ENCODE measurements at regions not wholly inside any gene's neighbourhood (a gene's known extent, or its start where the extent isn't known, plus 50 kb on each side); places are given as distances from the start of the nearest gene placed in this dataset.
A peak's percentile ranks its signal among the peaks of the same experiment; 100 is the strongest.

DNA sequence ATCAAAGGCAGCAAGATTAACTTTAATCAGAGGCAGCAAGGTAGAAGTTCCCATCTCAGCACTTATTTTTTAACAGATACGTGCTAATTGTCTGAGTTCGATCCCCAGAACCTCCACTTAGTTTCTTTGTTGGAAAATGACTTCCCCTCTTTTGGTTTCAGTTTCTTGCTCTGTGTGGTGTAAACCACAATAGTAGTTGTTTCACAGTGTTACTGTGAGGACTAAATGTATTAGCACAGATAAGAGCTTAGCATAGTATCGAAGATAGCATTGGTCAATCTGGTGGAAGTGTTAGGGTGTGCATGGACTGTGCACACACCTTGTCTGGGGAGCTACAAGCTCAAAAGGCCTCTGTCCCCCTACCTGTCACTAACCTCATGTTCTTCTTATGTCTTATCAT, 988.3 kb upstream of the GYPC start:
- POLR2A ChIA-PET: no interaction called here

GRCh38 chr2:125679903-125680302, 976.1 kb upstream of the GYPC start:
- H3K4me3 Mint-ChIP-seq: no peak overlapping the region
- H3K27me3 Mint-ChIP-seq: no peaks in the 10 kb centered on the region
- H3K27ac Mint-ChIP-seq: no peak overlapping the region
- no peaks in the 10 kb centered on the region for H3K36me3 Mint-ChIP-seq
- POLR2A ChIA-PET: no interaction called here
- H3K9me3 Mint-ChIP-seq: peaks cover 4% of the 10 kb centered on the region
- DNase-seq (no peak), ATAC-seq (ENCODE audit: low read depth) (no peak)
- no peaks in the 10 kb centered on the region for H3K4me1 Mint-ChIP-seq

More for the DNA sequence above, 988.3 kb upstream of the GYPC start:
- DNase-seq (no peak), ATAC-seq (ENCODE audit: low read depth) (peak; percentile 26)
- Mint-ChIP-seq H3K4me3 (no peak overlapping the region), H3K4me1 (no peaks in the 10 kb centered on the region), H3K27me3 (no peaks in the 10 kb centered on the region), H3K36me3 (no peaks in the 10 kb centered on the region), H3K27ac (no peak overlapping the region), H3K9me3 (no peaks in the 10 kb centered on the region)

DNA sequence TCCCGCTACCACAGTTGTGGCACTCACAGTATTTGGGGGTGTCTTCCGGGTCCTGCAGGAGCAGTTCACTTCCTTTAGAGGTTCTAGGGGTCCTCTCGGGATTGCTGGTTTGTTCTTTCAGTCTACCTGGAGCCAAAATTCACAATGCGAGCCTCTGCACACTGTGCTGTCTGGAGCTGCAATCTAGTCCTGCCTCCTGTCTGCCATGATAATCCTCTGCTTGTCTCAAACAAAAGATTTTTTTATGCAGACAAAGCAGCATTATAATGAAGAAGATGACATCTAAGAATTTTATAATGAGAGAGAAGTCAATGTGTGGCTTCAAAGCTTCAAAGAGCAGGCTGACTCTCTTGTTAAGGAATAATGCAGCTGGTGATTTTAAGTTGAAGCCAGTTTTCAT, 975.1 kb upstream of the GYPC start:
- Mint-ChIP-seq H3K4me1 (no peaks in the 10 kb centered on the region), H3K27ac (no peak overlapping the region), H3K27me3 (no peaks in the 10 kb centered on the region), H3K9me3 (peaks cover 3% of the 10 kb centered on the region), H3K36me3 (no peaks in the 10 kb centered on the region), H3K4me3 (no peak overlapping the region)
- DNase-seq: no peak
- POLR2A ChIA-PET: no interaction called here
- no peak for ATAC-seq (ENCODE audit: low read depth)

DNA sequence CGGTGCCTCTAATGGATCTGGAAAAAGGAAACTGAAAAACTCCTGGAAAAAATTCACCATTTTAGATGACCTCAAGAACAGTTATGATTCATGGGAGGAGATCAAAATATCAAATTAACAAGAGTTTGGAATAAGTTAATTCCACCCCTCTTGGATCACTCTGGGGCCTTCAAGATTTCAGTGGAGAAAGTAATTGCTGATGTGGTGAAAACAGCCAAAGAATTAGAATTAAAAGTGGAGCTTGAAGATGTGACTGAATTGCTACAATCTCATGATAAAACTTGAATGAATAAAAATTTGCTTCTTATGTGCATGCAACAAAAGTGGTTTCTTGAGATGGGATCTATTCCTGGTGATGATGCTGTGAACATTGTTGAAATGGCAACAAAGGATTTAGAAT, 974.4 kb upstream of the GYPC start:
- POLR2A ChIA-PET: no interaction called here
- no peak overlapping the region for H3K27ac Mint-ChIP-seq
- no peaks in the 10 kb centered on the region for H3K4me1 Mint-ChIP-seq
- peaks cover 3% of the 10 kb centered on the region for H3K9me3 Mint-ChIP-seq
- no peak overlapping the region for H3K4me3 Mint-ChIP-seq
- DNase-seq: no peak
- no peaks in the 10 kb centered on the region for H3K27me3 Mint-ChIP-seq
- no peak for ATAC-seq (ENCODE audit: low read depth)
- no peaks in the 10 kb centered on the region for H3K36me3 Mint-ChIP-seq

- Mint-ChIP-seq H3K27me3 (no peaks in the 10 kb centered on the region), H3K4me3 (no peak overlapping the region), H3K27ac (no peak overlapping the region), H3K4me1 (no peaks in the 10 kb centered on the region), H3K9me3 (peaks cover 3% of the 10 kb centered on the region), H3K36me3 (no peaks in the 10 kb centered on the region)
- ATAC-seq (ENCODE audit: low read depth): no peak
- DNase-seq: no peak
- POLR2A ChIA-PET: no interaction called here
Observed at GRCh38 chr2:125681976-125682805, 973.8 kb upstream of the GYPC start.

- H3K4me1 Mint-ChIP-seq: no peaks in the 10 kb centered on the region
- POLR2A ChIA-PET: no interaction called here
- H3K36me3 Mint-ChIP-seq: no peaks in the 10 kb centered on the region
- no peak for ATAC-seq (ENCODE audit: low read depth)
- DNase-seq: no peak
- H3K4me3 Mint-ChIP-seq: no peak overlapping the region
- no peaks in the 10 kb centered on the region for H3K27me3 Mint-ChIP-seq
- H3K27ac Mint-ChIP-seq: no peak overlapping the region
- H3K9me3 Mint-ChIP-seq: peaks cover 1% of the 10 kb centered on the region
Observed at GRCh38 chr2:125684256-125684655, 971.7 kb upstream of the GYPC start.

DNA sequence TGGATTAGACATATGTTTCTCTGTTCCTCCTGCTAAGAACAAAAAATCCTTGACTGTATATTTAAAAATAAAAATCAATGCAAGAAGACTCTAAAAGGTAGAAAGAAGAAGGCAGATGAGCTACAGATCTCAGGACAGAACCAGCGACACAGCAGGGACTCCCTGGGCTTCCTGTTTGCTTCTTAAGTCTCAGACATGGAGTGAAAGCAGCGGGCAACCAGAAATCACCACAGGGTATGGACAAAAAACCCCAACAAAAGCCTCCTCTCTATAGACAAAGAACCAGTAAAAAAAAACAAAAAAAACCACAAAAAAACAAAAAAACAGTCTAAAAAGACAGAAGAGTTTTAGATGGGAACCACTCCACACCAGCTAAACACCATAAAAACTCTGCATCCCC, 971.0 kb upstream of the GYPC start:
- H3K9me3 Mint-ChIP-seq: peaks cover 1% of the 10 kb centered on the region
- H3K27ac Mint-ChIP-seq: no peak overlapping the region
- H3K27me3 Mint-ChIP-seq: no peaks in the 10 kb centered on the region
- no peaks in the 10 kb centered on the region for H3K4me1 Mint-ChIP-seq
- ATAC-seq (ENCODE audit: low read depth) (no peak), DNase-seq (no peak)
- H3K4me3 Mint-ChIP-seq: no peak overlapping the region
- POLR2A ChIA-PET: no interaction called here
- H3K36me3 Mint-ChIP-seq: no peaks in the 10 kb centered on the region

DNA sequence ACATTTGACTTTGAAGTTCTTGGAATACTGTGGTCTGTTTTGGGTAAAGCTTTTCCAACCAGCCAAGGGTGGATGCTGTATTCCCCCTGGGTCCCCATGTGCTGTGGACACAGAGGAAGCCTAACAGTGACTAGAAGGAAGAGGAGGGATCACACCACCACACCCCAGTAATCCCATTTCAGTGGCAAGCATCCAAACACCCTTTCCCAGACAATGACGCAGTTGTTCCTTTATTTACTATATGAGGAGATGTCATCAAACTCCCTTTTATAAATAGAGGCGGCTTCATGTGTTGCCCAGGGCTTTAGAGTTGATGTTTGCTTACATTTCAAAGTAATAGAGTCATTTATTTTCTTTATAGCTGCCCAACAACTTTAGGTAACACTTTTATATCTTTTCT, 959.4 kb upstream of the GYPC start:
- H3K4me1 Mint-ChIP-seq: no peaks in the 10 kb centered on the region
- POLR2A ChIA-PET: no interaction called here
- DNase-seq (no peak), ATAC-seq (ENCODE audit: low read depth) (no peak)
- no peaks in the 10 kb centered on the region for H3K9me3 Mint-ChIP-seq
- H3K4me3 Mint-ChIP-seq: no peak overlapping the region
- no peaks in the 10 kb centered on the region for H3K27me3 Mint-ChIP-seq
- H3K36me3 Mint-ChIP-seq: no peaks in the 10 kb centered on the region
- no peak overlapping the region for H3K27ac Mint-ChIP-seq

GRCh38 chr2:125698280-125698679, 957.7 kb upstream of the GYPC start:
- Mint-ChIP-seq H3K27ac (no peak overlapping the region), H3K36me3 (no peaks in the 10 kb centered on the region), H3K4me1 (no peaks in the 10 kb centered on the region), H3K4me3 (no peak overlapping the region), H3K9me3 (no peaks in the 10 kb centered on the region), H3K27me3 (no peaks in the 10 kb centered on the region)
- DNase-seq: no peak
- ATAC-seq (ENCODE audit: low read depth): no peak
- POLR2A ChIA-PET: no interaction called here

- H3K4me1 Mint-ChIP-seq: no peaks in the 10 kb centered on the region
- POLR2A ChIA-PET: no interaction called here
- no peak for DNase-seq
- no peak overlapping the region for H3K27ac Mint-ChIP-seq
- H3K4me3 Mint-ChIP-seq: no peak overlapping the region
- no peaks in the 10 kb centered on the region for H3K9me3 Mint-ChIP-seq
- ATAC-seq (ENCODE audit: low read depth): no peak
- H3K36me3 Mint-ChIP-seq: no peaks in the 10 kb centered on the region
- no peaks in the 10 kb centered on the region for H3K27me3 Mint-ChIP-seq
Observed at GRCh38 chr2:125701070-125701469, 954.9 kb upstream of the GYPC start.

DNA sequence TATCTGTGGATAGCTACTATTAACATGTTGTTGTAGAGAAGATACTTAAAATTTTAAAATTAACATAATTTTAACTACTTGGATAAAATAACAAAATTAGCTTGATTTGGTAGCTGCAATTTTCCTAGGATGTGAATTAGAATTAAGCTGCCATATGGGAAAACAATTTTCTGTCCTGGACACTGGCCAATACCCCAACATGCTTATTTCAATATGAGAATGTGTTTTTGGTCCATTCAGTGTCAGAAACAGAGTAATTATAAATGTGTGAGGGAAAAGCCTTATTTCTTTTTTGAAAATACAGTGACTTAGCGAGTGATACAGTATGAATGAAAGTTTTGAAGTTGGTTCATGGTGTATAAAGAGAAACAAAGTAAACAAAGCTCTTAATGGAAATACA, 948.3 kb upstream of the GYPC start:
- no peaks in the 10 kb centered on the region for H3K27me3 Mint-ChIP-seq
- H3K4me3 Mint-ChIP-seq: no peak overlapping the region
- no peaks in the 10 kb centered on the region for H3K4me1 Mint-ChIP-seq
- no peaks in the 10 kb centered on the region for H3K36me3 Mint-ChIP-seq
- no peak for ATAC-seq (ENCODE audit: low read depth)
- no peak overlapping the region for H3K27ac Mint-ChIP-seq
- POLR2A ChIA-PET: no interaction called here
- DNase-seq: no peak
- H3K9me3 Mint-ChIP-seq: no peaks in the 10 kb centered on the region

GRCh38 chr2:125710561-125710960, 945.4 kb upstream of the GYPC start:
- no peaks in the 10 kb centered on the region for H3K9me3 Mint-ChIP-seq
- ATAC-seq (ENCODE audit: low read depth): no peak
- POLR2A ChIA-PET: no interaction called here
- H3K27ac Mint-ChIP-seq: no peak overlapping the region
- no peaks in the 10 kb centered on the region for H3K36me3 Mint-ChIP-seq
- no peak overlapping the region for H3K4me3 Mint-ChIP-seq
- no peaks in the 10 kb centered on the region for H3K27me3 Mint-ChIP-seq
- no peaks in the 10 kb centered on the region for H3K4me1 Mint-ChIP-seq
- no peak for DNase-seq

DNA sequence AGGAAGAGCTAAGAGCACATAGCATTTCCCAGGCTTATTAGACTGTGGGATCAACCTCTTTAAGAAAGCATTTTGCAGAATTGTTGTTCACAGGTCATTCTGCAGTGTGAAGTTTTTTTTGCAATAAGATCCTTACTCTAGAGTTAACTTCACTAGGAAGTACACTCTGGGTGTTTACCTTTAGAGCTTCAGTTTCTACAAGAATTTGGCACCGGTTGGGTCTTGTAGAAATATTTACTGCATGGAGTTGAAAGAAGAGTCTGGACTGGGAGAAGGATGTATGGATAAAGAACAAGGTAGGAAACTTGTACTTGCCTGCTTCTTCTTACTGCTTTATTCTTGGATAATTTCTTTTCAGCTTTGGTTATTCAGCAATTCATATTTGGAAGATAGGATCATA, 944.9 kb upstream of the GYPC start:
- POLR2A ChIA-PET: no interaction called here
- no peaks in the 10 kb centered on the region for H3K36me3 Mint-ChIP-seq
- ATAC-seq (ENCODE audit: low read depth) (no peak), DNase-seq (no peak)
- H3K27ac Mint-ChIP-seq: no peak overlapping the region
- H3K9me3 Mint-ChIP-seq: no peaks in the 10 kb centered on the region
- no peaks in the 10 kb centered on the region for H3K27me3 Mint-ChIP-seq
- no peak overlapping the region for H3K4me3 Mint-ChIP-seq
- H3K4me1 Mint-ChIP-seq: no peaks in the 10 kb centered on the region

DNA sequence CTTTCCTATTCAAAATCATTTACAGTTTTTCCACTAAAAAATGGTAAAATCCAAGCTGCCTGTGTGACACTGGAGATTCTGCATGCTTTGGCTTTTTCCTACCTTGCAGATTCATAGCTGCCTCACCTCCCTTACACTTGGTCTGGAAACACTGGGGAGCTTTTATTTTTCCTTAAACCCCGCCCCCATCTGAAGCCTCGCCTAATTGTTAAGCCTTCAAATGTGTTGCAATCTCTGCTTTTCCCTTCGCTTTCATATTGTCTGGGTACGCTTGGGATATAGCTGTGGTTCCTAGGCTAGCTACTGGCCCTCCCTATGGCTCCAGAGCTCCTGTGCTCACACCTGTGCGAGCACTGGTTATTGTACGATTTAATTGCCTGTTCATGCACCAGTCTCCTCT, 942.4 kb upstream of the GYPC start:
- Mint-ChIP-seq H3K36me3 (no peaks in the 10 kb centered on the region), H3K27ac (no peak overlapping the region), H3K9me3 (no peaks in the 10 kb centered on the region), H3K4me1 (no peaks in the 10 kb centered on the region), H3K27me3 (no peaks in the 10 kb centered on the region), H3K4me3 (no peak overlapping the region)
- ATAC-seq (ENCODE audit: low read depth): no peak
- POLR2A ChIA-PET: no interaction called here
- DNase-seq: no peak

Data from activated naive CD8-positive, alpha-beta T cell treated with anti-CD3 and anti-CD28 coated beads, Interleukin-2, amount 10 ng/mL, durations not matched to agents 7 days and 5 days (primary cell).